RWPE2 (cell line): ENCODE measurements at regions not wholly inside any gene's neighbourhood (a gene's known extent, or its start where the extent isn't known, plus 50 kb on each side); places are given as distances from the start of the nearest gene placed in this dataset.
A peak's percentile ranks its signal among the peaks of the same experiment; 100 is the strongest.

Source experiments
- ATAC-seq: fragments of 200-7000 bp; cut with Tn5 transposase; 3 replicates; pipeline ENCODE4 v1.9.1; 2021; ENCODE audit warnings: low read depth
- DNase-seq: peaks from one replicate; pipeline ENCODE4 v3.0.0-alpha.2; 2020; ENCODE audit warnings: low spot score
- H3K27ac ChIP-seq: fragments of 450-650 bp; 2 replicates; pipeline ENCODE4 v1.5.1; 2017; ENCODE audit warnings: mild to moderate bottlenecking; ENCODE audit not compliant: poor library complexity, severe bottlenecking
- H3K27me3 ChIP-seq: fragments of 250-450 bp; sonication (Bioruptor Pico); 2 replicates; pipeline ENCODE4 v1.5.1; 2021; ENCODE audit warnings: mild to moderate bottlenecking, moderate library complexity; ENCODE audit not compliant: insufficient read depth, poor library complexity, severe bottlenecking
- H3K36me3 ChIP-seq: fragments of 250-450 bp; sonication (Bioruptor Pico); 2 replicates; pipeline ENCODE4 v1.5.1; 2020; ENCODE audit warnings: low read depth, mild to moderate bottlenecking, moderate library complexity
- H3K4me1 ChIP-seq: fragments of 250-450 bp; sonication (Bioruptor Pico); 2 replicates; pipeline ENCODE4 v1.5.1; 2021; ENCODE audit warnings: mild to moderate bottlenecking, moderate library complexity; ENCODE audit not compliant: insufficient read depth, poor library complexity, severe bottlenecking
- H3K4me3 ChIP-seq: fragments of 250-450 bp; sonication (Bioruptor Pico); 2 replicates; pipeline ENCODE4 v1.5.1; 2021; ENCODE audit warnings: mild to moderate bottlenecking, moderate library complexity; ENCODE audit not compliant: severe bottlenecking
- H3K9me3 ChIP-seq: fragments of 250-450 bp; sonication (Bioruptor Pico); 2 replicates; pipeline ENCODE4 v1.5.1; 2021; ENCODE audit warnings: mild to moderate bottlenecking, moderate library complexity; ENCODE audit not compliant: severe bottlenecking
- TF ChIP-seq, protein P1 (sequence below): fragments of 450-650 bp; IDR thresholded peaks from one replicate; pipeline ENCODE4 v1.5.1; 2017; ENCODE audit warnings: mild to moderate bottlenecking, moderate library complexity; ENCODE audit not compliant: poor library complexity, severe bottlenecking

GRCh38 chr7:136533732-136534131 lies 334.7 kb upstream of the CHRM2 start:
- no peak for DNase-seq
- Histone ChIP-seq H3K27me3 (no peaks in the 10 kb centered on the region), H3K4me3 (no peak overlapping the region)

GRCh38 chr7:136530831-136531230 lies 337.6 kb upstream of the CHRM2 start:
- Histone ChIP-seq H3K27me3 (no peaks in the 10 kb centered on the region), H3K4me3 (no peak overlapping the region), H3K36me3 (no peaks in the 10 kb centered on the region), H3K9me3 (no peaks in the 10 kb centered on the region), H3K4me1 (peaks cover 8% of the 10 kb centered on the region), H3K27ac (no peak overlapping the region)
- ATAC-seq (no peak), DNase-seq (no peak)
- TF ChIP-seq, protein P1, sequence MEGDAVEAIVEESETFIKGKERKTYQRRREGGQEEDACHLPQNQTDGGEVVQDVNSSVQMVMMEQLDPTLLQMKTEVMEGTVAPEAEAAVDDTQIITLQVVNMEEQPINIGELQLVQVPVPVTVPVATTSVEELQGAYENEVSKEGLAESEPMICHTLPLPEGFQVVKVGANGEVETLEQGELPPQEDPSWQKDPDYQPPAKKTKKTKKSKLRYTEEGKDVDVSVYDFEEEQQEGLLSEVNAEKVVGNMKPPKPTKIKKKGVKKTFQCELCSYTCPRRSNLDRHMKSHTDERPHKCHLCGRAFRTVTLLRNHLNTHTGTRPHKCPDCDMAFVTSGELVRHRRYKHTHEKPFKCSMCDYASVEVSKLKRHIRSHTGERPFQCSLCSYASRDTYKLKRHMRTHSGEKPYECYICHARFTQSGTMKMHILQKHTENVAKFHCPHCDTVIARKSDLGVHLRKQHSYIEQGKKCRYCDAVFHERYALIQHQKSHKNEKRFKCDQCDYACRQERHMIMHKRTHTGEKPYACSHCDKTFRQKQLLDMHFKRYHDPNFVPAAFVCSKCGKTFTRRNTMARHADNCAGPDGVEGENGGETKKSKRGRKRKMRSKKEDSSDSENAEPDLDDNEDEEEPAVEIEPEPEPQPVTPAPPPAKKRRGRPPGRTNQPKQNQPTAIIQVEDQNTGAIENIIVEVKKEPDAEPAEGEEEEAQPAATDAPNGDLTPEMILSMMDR: no peak

More at GRCh38 chr7:136533732-136534131, 334.7 kb upstream of the CHRM2 start:
- no peaks in the 10 kb centered on the region for H3K4me1 ChIP-seq
- no peaks in the 10 kb centered on the region for H3K9me3 ChIP-seq
- no peaks in the 10 kb centered on the region for H3K36me3 ChIP-seq
- H3K27ac ChIP-seq: no peak overlapping the region
- TF ChIP-seq, protein P1: no peak
- ATAC-seq: no peak

DNA sequence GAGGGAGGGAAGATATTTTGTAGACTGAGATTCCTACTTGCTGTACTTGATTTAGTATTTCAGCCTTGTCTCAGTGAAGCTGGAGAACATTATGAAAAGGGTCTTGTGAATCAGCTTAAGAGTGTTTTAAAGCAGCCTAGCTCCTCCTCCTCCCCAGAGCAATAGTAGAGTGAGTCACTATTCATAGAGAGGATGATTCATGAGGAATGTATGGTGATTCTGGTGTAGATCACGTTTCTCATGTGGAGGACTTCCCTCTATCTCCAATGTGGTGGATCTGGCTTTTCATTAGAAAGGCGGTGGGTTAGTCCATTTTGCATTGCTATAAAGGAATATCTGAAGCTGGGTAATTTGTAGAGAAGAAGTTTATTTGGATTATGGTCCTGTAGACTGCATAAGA lies 340.1 kb upstream of the CHRM2 start:
- no peaks in the 10 kb centered on the region for H3K27me3 ChIP-seq
- H3K4me1 ChIP-seq: peaks cover 8% of the 10 kb centered on the region
- no peak overlapping the region for H3K27ac ChIP-seq
- ATAC-seq (peak; percentile 99), DNase-seq (no peak)
- TF ChIP-seq, protein P1: no peak
- no peaks in the 10 kb centered on the region for H3K9me3 ChIP-seq
- no peaks in the 10 kb centered on the region for H3K36me3 ChIP-seq
- no peak overlapping the region for H3K4me3 ChIP-seq

- DNase-seq: no peak
- H3K36me3 ChIP-seq: no peaks in the 10 kb centered on the region
- H3K27ac ChIP-seq: no peak overlapping the region
- ATAC-seq: no peak
- peaks cover 8% of the 10 kb centered on the region for H3K4me1 ChIP-seq
- TF ChIP-seq, protein P1: no peak
- no peaks in the 10 kb centered on the region for H3K27me3 ChIP-seq
- H3K9me3 ChIP-seq: no peaks in the 10 kb centered on the region
- H3K4me3 ChIP-seq: no peak overlapping the region
These were observed 340.9 kb upstream of the CHRM2 start for GRCh38 chr7:136527554-136527953.

DNA sequence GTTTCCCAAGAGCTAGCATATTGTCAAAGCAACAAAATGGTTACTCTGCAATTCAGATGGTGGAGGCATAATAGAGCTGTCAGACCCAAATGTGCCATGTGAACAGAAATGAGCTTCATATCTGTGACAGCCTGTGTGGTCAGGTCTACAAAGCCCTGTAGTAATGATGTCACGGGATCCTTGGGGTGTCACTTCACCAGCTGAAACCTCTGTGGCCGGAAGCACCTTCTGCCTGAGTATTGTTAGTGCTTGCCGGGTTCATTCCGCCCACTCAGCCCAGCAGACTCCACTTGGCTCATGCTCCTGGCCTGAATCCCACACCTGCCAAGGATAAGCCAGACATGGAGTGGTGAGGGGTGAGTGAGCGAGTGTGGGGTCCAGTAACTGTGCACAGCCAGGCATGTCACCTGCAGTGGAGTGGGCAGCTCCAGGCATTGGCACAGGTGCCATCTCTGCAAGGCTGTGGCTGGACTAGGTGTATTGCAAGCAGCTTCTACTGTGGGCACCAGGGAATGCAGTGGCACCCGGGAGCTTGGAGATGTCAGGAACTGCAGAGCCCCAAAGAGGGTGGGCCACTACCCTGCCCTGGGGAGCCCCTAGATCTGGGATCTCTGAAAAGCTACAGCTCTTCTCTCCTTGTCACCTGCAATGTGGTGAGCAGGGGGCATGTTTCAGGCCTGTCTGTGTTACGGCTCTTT lies 341.9 kb upstream of the CHRM2 start:
- ATAC-seq (no peak), DNase-seq (no peak)
- Histone ChIP-seq H3K36me3 (no peaks in the 10 kb centered on the region), H3K4me3 (no peak overlapping the region), H3K27ac (no peak overlapping the region), H3K27me3 (no peaks in the 10 kb centered on the region), H3K4me1 (peaks cover 8% of the 10 kb centered on the region), H3K9me3 (no peaks in the 10 kb centered on the region)
- TF ChIP-seq, protein P1: no peak
